ENCODE measurements at regions not wholly inside any gene's neighbourhood (a gene's known extent, or its start where the extent isn't known, plus 50 kb on each side); places are given as distances from the start of the nearest gene placed in this dataset.

- no peak for TF ChIP-seq CTCF (IDR thresholded peaks at IDR 0.05)
- no peak for TF ChIP-seq POLR2A (IDR thresholded peaks at IDR 0.05)
Measured at GRCh38 chr9:38339496-38339895, 53.0 kb upstream of the ALDH1B1 start.

Data from body of pancreas (tissue), 4 donors.